ENCODE measurements at regions not wholly inside any gene's neighbourhood (a gene's known extent, or its start where the extent isn't known, plus 50 kb on each side); places are given as distances from the start of the nearest gene placed in this dataset.

DNA sequence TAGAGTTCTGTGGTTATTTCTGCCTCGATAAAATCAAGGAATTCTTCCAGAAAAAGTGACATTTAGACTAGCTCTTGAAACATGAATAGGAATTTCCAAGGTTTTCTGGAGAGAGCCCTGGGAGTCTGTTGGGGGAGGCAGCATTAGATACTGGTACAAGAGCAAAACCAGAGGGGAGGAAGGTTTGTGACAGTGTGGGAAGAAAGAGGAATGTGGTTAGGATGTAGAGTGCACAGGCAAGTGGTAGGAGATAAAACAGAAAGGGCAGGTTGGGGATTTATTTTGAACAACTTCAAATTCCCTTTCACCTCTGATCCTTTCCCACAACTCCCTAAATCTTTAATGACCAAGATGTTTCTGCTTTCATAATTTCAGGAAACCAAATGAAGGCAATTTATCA, 588.4 kb downstream of the METTL15 start:
- no peak overlapping the region for H3K27ac ChIP-seq
- TF ChIP-seq, protein P1, sequence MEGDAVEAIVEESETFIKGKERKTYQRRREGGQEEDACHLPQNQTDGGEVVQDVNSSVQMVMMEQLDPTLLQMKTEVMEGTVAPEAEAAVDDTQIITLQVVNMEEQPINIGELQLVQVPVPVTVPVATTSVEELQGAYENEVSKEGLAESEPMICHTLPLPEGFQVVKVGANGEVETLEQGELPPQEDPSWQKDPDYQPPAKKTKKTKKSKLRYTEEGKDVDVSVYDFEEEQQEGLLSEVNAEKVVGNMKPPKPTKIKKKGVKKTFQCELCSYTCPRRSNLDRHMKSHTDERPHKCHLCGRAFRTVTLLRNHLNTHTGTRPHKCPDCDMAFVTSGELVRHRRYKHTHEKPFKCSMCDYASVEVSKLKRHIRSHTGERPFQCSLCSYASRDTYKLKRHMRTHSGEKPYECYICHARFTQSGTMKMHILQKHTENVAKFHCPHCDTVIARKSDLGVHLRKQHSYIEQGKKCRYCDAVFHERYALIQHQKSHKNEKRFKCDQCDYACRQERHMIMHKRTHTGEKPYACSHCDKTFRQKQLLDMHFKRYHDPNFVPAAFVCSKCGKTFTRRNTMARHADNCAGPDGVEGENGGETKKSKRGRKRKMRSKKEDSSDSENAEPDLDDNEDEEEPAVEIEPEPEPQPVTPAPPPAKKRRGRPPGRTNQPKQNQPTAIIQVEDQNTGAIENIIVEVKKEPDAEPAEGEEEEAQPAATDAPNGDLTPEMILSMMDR (IDR thresholded peaks at IDR 0.05) = no peak
- no peaks in the 10 kb centered on the region for H3K79me2 ChIP-seq
- H3K4me1 ChIP-seq = no peaks in the 10 kb centered on the region
- H2AFZ ChIP-seq = no peak overlapping the region
- H3K36me3 ChIP-seq (ENCODE audit: control insufficient read depth, insufficient read depth, low read length) = no peaks in the 10 kb centered on the region
- no peak overlapping the region for H3K4me3 ChIP-seq (ENCODE audit: low read depth, low read length)
- H3K4me2 ChIP-seq (ENCODE audit: low read length) = no peak overlapping the region
- H3K9ac ChIP-seq = no peak overlapping the region
- H3K9me3 ChIP-seq (ENCODE audit: control insufficient read depth, low read length) = no peaks in the 10 kb centered on the region
- no peaks in the 10 kb centered on the region for H3K27me3 ChIP-seq (ENCODE audit: control insufficient read depth, insufficient read depth, low read length)

DNA sequence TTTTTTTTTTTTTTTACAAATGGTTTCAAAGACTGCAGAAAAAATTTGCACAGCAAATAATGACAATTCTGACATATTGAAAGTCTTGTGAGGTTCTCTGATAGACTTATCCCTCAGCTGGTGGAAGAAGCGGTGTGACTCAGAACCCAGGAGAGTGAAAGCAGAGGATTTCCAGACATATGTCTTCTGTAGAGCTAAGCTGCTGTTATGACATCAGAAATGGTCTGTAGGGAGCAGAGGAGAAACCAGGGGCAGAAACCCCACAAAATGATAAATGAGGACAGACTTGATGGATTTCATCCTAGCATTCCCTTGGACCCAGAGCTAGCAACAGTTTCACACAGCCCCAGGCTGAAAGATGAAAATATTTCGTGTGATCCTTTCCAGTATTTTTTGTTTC, 582.6 kb downstream of the METTL15 start:
- H3K4me3 ChIP-seq (ENCODE audit: low read depth, low read length) = no peak overlapping the region
- TF ChIP-seq, protein P1 (IDR thresholded peaks at IDR 0.05) = no peak
- H3K27ac ChIP-seq = no peak overlapping the region
- H3K79me2 ChIP-seq = no peaks in the 10 kb centered on the region
- no peaks in the 10 kb centered on the region for H3K9me3 ChIP-seq (ENCODE audit: control insufficient read depth, low read length)
- H2AFZ ChIP-seq = no peak overlapping the region
- H3K4me1 ChIP-seq = no peaks in the 10 kb centered on the region
- no peaks in the 10 kb centered on the region for H3K36me3 ChIP-seq (ENCODE audit: control insufficient read depth, insufficient read depth, low read length)
- no peak overlapping the region for H3K4me2 ChIP-seq (ENCODE audit: low read length)
- H3K9ac ChIP-seq = no peak overlapping the region
- no peaks in the 10 kb centered on the region for H3K27me3 ChIP-seq (ENCODE audit: control insufficient read depth, insufficient read depth, low read length)

DNA sequence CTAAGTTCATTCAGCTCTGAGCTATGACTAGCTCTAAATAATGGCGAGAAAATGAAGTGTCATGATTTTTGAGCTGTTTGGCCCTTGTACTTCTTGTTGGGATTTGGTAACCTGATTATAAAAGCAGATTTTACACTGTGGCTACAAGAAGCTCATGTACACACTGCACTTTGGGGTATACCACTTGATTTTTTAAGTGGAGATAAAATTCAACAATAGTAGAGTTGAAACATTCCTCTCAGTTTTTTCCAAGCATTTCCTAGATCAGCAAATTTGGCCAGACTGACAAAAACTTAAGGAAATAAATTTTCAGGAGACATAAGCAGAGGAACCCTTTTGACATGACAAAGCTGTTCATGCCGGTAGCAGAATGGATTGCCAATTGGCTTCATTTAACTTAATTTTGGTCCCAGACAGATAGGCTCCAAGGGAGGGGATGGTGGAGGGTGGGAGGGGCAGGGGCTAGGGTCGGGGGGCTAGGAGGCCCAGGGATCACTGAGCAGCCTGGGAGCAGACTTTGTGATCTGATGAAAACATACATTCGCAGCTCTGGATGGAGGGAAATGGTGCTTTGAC, 575.9 kb downstream of the METTL15 start:
- Histone ChIP-seq H3K4me1 (no peaks in the 10 kb centered on the region), H2AFZ (no peak overlapping the region), H3K9me3 (ENCODE audit: control insufficient read depth, low read length) (no peaks in the 10 kb centered on the region), H3K4me2 (ENCODE audit: low read length) (no peak overlapping the region), H3K27me3 (ENCODE audit: control insufficient read depth, insufficient read depth, low read length) (no peaks in the 10 kb centered on the region), H3K4me3 (ENCODE audit: low read depth, low read length) (no peak overlapping the region), H3K79me2 (no peaks in the 10 kb centered on the region), H3K36me3 (ENCODE audit: control insufficient read depth, insufficient read depth, low read length) (no peaks in the 10 kb centered on the region), H3K27ac (no peak overlapping the region), H3K9ac (no peak overlapping the region)
- TF ChIP-seq, protein P1 (IDR thresholded peaks at IDR 0.05) = no peak

DNA sequence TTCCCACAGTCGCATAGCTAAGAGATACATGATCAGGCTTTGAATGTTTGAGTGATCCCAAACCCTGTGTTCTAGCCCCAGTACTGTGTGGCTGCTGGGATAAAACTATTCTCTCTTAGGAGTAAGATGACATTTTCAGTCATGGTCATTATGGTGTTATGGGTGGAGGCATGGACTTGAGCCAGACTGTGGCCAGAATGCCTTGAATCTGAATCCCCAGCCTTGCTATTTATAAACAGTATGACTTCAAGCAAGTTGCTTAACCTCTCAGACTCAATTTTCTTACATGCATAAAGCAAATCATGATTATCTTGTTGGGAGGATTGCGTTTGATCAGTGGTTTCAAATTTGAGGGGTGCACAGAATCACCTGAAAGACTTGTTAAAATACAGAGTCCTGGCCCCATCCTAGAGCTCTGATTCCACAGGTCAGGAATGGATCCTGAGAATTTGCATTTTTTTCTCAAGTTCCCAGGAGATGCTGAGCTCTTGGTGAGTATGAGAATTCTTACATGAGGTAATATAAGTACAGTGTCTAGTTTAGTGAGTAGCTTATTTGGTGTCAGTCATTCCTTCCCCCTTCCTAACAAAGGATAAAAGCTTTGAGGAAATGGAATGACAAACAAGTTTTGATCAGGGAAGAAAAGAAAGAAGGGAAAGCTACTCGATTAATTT, 571.7 kb downstream of the METTL15 start:
- Histone ChIP-seq H3K27me3 (ENCODE audit: control insufficient read depth, insufficient read depth, low read length) (no peaks in the 10 kb centered on the region), H3K4me1 (no peaks in the 10 kb centered on the region), H3K4me2 (ENCODE audit: low read length) (no peak overlapping the region), H3K4me3 (ENCODE audit: low read depth, low read length) (no peak overlapping the region), H2AFZ (no peak overlapping the region), H3K79me2 (no peaks in the 10 kb centered on the region), H3K9me3 (ENCODE audit: control insufficient read depth, low read length) (no peaks in the 10 kb centered on the region), H3K9ac (no peak overlapping the region), H3K27ac (no peak overlapping the region), H3K36me3 (ENCODE audit: control insufficient read depth, insufficient read depth, low read length) (no peaks in the 10 kb centered on the region)
- TF ChIP-seq, protein P1 (IDR thresholded peaks at IDR 0.05) = no peak

DNA sequence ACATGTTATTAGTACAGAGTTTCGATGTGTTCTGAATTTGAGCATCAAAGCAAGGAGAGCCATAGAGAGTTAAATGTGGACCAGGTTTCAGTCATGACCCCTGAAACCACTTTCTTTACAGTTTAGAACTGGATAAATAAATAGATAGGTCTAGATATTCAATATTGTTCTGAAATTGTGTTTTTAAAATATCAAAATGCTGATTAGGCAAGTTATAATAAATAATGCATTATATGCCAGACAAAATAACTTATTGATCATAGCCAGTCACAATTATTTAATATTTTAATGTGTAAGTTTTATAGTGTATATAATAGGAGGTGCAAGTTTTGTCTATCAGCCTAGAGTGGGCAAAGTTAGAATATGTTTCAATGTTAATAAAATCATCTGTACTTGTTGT, 569.5 kb downstream of the METTL15 start:
- Histone ChIP-seq H3K36me3 (ENCODE audit: control insufficient read depth, insufficient read depth, low read length) (no peaks in the 10 kb centered on the region), H3K9ac (no peak overlapping the region), H3K27me3 (ENCODE audit: control insufficient read depth, insufficient read depth, low read length) (no peaks in the 10 kb centered on the region), H3K27ac (no peak overlapping the region), H3K4me2 (ENCODE audit: low read length) (no peak overlapping the region), H2AFZ (no peak overlapping the region), H3K9me3 (ENCODE audit: control insufficient read depth, low read length) (no peaks in the 10 kb centered on the region), H3K79me2 (no peaks in the 10 kb centered on the region), H3K4me3 (ENCODE audit: low read depth, low read length) (no peak overlapping the region), H3K4me1 (no peaks in the 10 kb centered on the region)
- TF ChIP-seq, protein P1 (IDR thresholded peaks at IDR 0.05) = no peak

Measured in parathyroid adenoma (tissue), 2 donors.